Stimulated activated memory B cell treated with anti-CD40 and anti-IgM and Interleukin-4, amounts not matched to agents 10 μg/mL and 1 μg/mL and 100 μg/mL, for 72 hours (primary cell): ENCODE measurements at regions not wholly inside any gene's neighbourhood (a gene's known extent, or its start where the extent isn't known, plus 50 kb on each side); places are given as distances from the start of the nearest gene placed in this dataset.

Source experiments
- ATAC-seq: fragments of 150-1000 bp; cut with Tn5 transposase; 2 replicates; pipeline ENCODE4 v1.10.0; 2021
- H3K27ac Mint-ChIP-seq: one replicate; pipeline ENCODE4 v1.8.0; 2022; ENCODE audit warnings: mild to moderate bottlenecking, mixed read lengths
- H3K27me3 Mint-ChIP-seq: one replicate; pipeline ENCODE4 v1.8.0; 2022; ENCODE audit warnings: mixed read lengths
- H3K36me3 Mint-ChIP-seq: one replicate; pipeline ENCODE4 v1.8.0; 2022; ENCODE audit warnings: mixed read lengths
- H3K4me1 Mint-ChIP-seq: one replicate; pipeline ENCODE4 v1.8.0; 2022; ENCODE audit warnings: mixed read lengths
- H3K4me3 Mint-ChIP-seq: one replicate; pipeline ENCODE4 v1.8.0; 2022; ENCODE audit warnings: mild to moderate bottlenecking, moderate library complexity, mixed read lengths
- H3K9me3 Mint-ChIP-seq: one replicate; pipeline ENCODE4 v1.8.0; 2022; ENCODE audit warnings: mixed read lengths

GRCh38 chr12:28936711-28937110 is 212.4 kb upstream of the FAR2 start:
- Mint-ChIP-seq H3K36me3 (no peaks in the 10 kb centered on the region), H3K9me3 (no peaks in the 10 kb centered on the region), H3K4me1 (no peaks in the 10 kb centered on the region), H3K4me3 (no peak overlapping the region), H3K27me3 (no peaks in the 10 kb centered on the region), H3K27ac (no peak overlapping the region)
- ATAC-seq, result no peak

- no peak overlapping the region for H3K4me3 Mint-ChIP-seq
- ATAC-seq, result no peak
- H3K4me1 Mint-ChIP-seq, result no peaks in the 10 kb centered on the region
- H3K9me3 Mint-ChIP-seq, result no peaks in the 10 kb centered on the region
- H3K36me3 Mint-ChIP-seq, result no peaks in the 10 kb centered on the region
- H3K27ac Mint-ChIP-seq, result no peak overlapping the region
- no peaks in the 10 kb centered on the region for H3K27me3 Mint-ChIP-seq
Observed at GRCh38 chr12:28937196-28937595, 211.9 kb upstream of the FAR2 start.

DNA sequence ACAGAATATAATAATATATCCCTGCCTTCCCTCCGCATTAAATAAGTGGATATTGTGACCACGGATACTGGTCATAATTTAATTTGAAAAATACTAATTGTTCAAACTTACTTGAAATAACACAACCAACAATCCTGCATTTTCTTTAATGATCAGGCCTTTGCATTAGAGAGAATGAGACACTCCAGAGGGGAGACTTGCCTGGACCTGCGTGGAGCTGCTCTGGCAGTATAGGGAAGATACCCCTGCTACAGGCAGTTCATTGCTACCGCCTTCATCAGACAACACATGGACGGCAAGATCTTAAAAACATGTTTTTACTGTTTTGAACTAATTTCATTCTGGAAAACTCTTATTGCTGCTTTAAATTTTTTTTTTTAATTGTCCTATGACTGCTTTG is 211.0 kb upstream of the FAR2 start:
- no peak overlapping the region for H3K4me3 Mint-ChIP-seq
- no peak overlapping the region for H3K27ac Mint-ChIP-seq
- H3K36me3 Mint-ChIP-seq, result no peaks in the 10 kb centered on the region
- H3K27me3 Mint-ChIP-seq, result no peaks in the 10 kb centered on the region
- no peaks in the 10 kb centered on the region for H3K9me3 Mint-ChIP-seq
- no peak for ATAC-seq
- H3K4me1 Mint-ChIP-seq, result no peaks in the 10 kb centered on the region

GRCh38 chr12:28938581-28939235 is 210.4 kb upstream of the FAR2 start:
- no peaks in the 10 kb centered on the region for H3K36me3 Mint-ChIP-seq
- no peak overlapping the region for H3K27ac Mint-ChIP-seq
- H3K4me3 Mint-ChIP-seq, result no peak overlapping the region
- no peak for ATAC-seq
- H3K4me1 Mint-ChIP-seq, result no peaks in the 10 kb centered on the region
- H3K27me3 Mint-ChIP-seq, result no peaks in the 10 kb centered on the region
- H3K9me3 Mint-ChIP-seq, result no peaks in the 10 kb centered on the region

DNA sequence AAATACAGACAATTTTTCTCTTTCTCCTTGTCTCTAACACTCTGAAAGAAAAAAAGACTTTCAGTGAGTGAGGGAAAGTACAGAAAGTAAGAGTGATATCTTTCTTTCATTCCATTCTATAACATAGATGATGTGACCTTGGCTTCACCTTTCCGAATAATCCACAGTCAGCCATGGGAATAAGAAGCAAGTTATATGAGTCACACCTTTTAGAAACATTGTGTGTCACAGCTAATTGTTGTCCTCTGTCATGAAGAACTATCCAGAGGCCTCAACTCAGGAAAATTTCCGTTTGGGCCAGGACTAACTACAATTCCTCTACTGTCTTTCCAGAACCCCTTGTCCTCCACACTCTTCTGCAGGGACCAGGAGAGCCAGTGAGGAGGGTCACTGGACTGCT is 209.7 kb upstream of the FAR2 start:
- no peak for ATAC-seq
- Mint-ChIP-seq H3K9me3 (no peaks in the 10 kb centered on the region), H3K36me3 (no peaks in the 10 kb centered on the region), H3K4me1 (no peaks in the 10 kb centered on the region), H3K27ac (no peak overlapping the region), H3K4me3 (no peak overlapping the region), H3K27me3 (no peaks in the 10 kb centered on the region)

GRCh38 chr12:28941248-28941647 is 207.8 kb upstream of the FAR2 start:
- H3K4me1 Mint-ChIP-seq, result no peaks in the 10 kb centered on the region
- no peak overlapping the region for H3K4me3 Mint-ChIP-seq
- no peaks in the 10 kb centered on the region for H3K27me3 Mint-ChIP-seq
- no peaks in the 10 kb centered on the region for H3K9me3 Mint-ChIP-seq
- H3K36me3 Mint-ChIP-seq, result no peaks in the 10 kb centered on the region
- no peak overlapping the region for H3K27ac Mint-ChIP-seq
- ATAC-seq, result no peak

GRCh38 chr12:28946361-28946760 is 202.7 kb upstream of the FAR2 start:
- Mint-ChIP-seq H3K27ac (no peak overlapping the region), H3K4me1 (no peaks in the 10 kb centered on the region), H3K27me3 (no peaks in the 10 kb centered on the region), H3K4me3 (no peak overlapping the region), H3K36me3 (no peaks in the 10 kb centered on the region), H3K9me3 (no peaks in the 10 kb centered on the region)
- ATAC-seq, result no peak

- no peak overlapping the region for H3K4me3 Mint-ChIP-seq
- no peak for ATAC-seq
- H3K27me3 Mint-ChIP-seq, result no peaks in the 10 kb centered on the region
- peaks cover 4% of the 10 kb centered on the region for H3K9me3 Mint-ChIP-seq
- H3K4me1 Mint-ChIP-seq, result no peaks in the 10 kb centered on the region
- no peaks in the 10 kb centered on the region for H3K36me3 Mint-ChIP-seq
- H3K27ac Mint-ChIP-seq, result no peak overlapping the region
Observed at GRCh38 chr12:28948685-28949084, 200.4 kb upstream of the FAR2 start.

- no peak for ATAC-seq
- no peaks in the 10 kb centered on the region for H3K36me3 Mint-ChIP-seq
- no peaks in the 10 kb centered on the region for H3K4me1 Mint-ChIP-seq
Observed at GRCh38 chr12:28949184-28949583, 199.9 kb upstream of the FAR2 start.

DNA sequence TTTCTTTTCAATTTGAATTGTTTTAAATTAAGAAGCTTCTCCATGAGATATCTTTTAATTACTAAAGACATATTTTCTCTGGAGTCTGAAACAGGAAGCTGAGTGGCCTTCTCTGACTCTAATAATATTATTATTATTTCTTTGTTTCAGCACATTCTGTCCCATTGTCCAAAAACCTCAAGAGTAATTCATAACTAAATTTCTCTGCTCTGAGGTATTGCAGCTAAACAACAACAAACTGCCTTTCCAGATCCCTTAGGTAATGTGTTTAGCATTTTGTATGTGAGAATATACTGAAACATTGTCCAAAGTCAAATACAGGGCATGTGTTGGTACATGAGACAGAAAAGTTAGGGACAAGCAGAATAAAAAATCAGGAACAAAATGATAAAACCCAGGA is 199.0 kb upstream of the FAR2 start:
- ATAC-seq, result no peak
- Mint-ChIP-seq H3K9me3 (peaks cover 4% of the 10 kb centered on the region), H3K4me3 (no peak overlapping the region), H3K36me3 (no peaks in the 10 kb centered on the region), H3K27me3 (no peaks in the 10 kb centered on the region), H3K27ac (no peak overlapping the region), H3K4me1 (no peaks in the 10 kb centered on the region)

More at GRCh38 chr12:28949184-28949583, 199.9 kb upstream of the FAR2 start:
- H3K9me3 Mint-ChIP-seq, result peaks cover 4% of the 10 kb centered on the region
- H3K27me3 Mint-ChIP-seq, result no peaks in the 10 kb centered on the region
- no peak overlapping the region for H3K4me3 Mint-ChIP-seq
- H3K27ac Mint-ChIP-seq, result no peak overlapping the region

DNA sequence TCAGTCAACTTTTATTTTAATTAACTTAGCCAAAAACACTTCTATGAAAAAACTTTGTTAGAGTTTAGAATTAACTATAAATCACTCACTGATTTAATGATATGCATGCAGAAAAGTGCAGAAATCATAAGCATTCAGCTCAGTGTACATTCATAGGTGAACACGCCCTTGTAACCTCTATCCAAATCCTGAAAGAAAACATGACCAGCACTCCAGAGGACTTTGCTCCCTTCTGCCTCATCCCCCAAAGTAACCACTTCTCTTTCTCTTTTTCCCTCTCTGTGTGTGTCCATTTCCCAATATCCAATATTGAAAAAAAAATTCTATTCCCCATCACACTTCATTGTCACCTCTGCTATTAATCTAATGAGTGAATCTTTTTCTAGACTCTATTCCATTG is 197.1 kb upstream of the FAR2 start:
- H3K4me3 Mint-ChIP-seq, result no peak overlapping the region

GRCh38 chr12:28954333-28954732 is 194.7 kb upstream of the FAR2 start:
- no peak overlapping the region for H3K27ac Mint-ChIP-seq
- ATAC-seq, result no peak
- H3K36me3 Mint-ChIP-seq, result no peaks in the 10 kb centered on the region
- H3K27me3 Mint-ChIP-seq, result no peaks in the 10 kb centered on the region
- H3K9me3 Mint-ChIP-seq, result peaks cover 4% of the 10 kb centered on the region
- H3K4me3 Mint-ChIP-seq, result no peak overlapping the region
- no peaks in the 10 kb centered on the region for H3K4me1 Mint-ChIP-seq

More for the DNA sequence above, 197.1 kb upstream of the FAR2 start:
- H3K4me1 Mint-ChIP-seq, result no peaks in the 10 kb centered on the region
- no peaks in the 10 kb centered on the region for H3K36me3 Mint-ChIP-seq
- no peak for ATAC-seq
- H3K27ac Mint-ChIP-seq, result no peak overlapping the region
- no peaks in the 10 kb centered on the region for H3K27me3 Mint-ChIP-seq
- peaks cover 4% of the 10 kb centered on the region for H3K9me3 Mint-ChIP-seq

DNA sequence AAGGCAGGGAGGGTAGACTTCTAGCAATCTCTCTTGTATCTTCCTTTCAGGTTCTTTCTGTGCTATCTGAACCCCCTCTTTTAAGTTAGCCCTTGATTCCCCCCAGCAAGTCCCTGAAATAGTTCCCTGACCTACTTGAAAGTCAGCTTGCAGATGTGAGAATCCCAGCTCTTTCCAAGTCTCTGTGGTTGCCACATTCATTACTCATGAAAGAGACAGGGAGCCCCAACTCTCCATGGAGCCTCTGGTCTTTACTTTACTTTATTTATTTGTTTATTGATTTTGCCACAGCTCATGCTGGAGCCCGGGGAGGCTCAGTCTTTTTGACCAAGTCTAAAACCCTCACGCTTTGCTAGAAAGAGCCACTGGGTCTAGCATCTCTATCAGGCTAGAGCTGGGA is 193.6 kb upstream of the FAR2 start:
- no peak for ATAC-seq
- H3K27me3 Mint-ChIP-seq, result no peaks in the 10 kb centered on the region
- no peak overlapping the region for H3K4me3 Mint-ChIP-seq
- H3K36me3 Mint-ChIP-seq, result no peaks in the 10 kb centered on the region
- H3K4me1 Mint-ChIP-seq, result no peaks in the 10 kb centered on the region
- H3K27ac Mint-ChIP-seq, result no peak overlapping the region
- peaks cover 6% of the 10 kb centered on the region for H3K9me3 Mint-ChIP-seq

- Mint-ChIP-seq H3K9me3 (peaks cover 6% of the 10 kb centered on the region), H3K27me3 (no peaks in the 10 kb centered on the region), H3K4me1 (no peaks in the 10 kb centered on the region), H3K27ac (no peak overlapping the region), H3K36me3 (no peaks in the 10 kb centered on the region), H3K4me3 (no peak overlapping the region)
- ATAC-seq, result no peak
Observed at GRCh38 chr12:28955931-28956330, 193.1 kb upstream of the FAR2 start.

- Mint-ChIP-seq H3K4me1 (no peaks in the 10 kb centered on the region), H3K27me3 (no peaks in the 10 kb centered on the region), H3K27ac (no peak overlapping the region), H3K36me3 (no peaks in the 10 kb centered on the region), H3K4me3 (no peak overlapping the region), H3K9me3 (peaks cover 3% of the 10 kb centered on the region)
- no peak for ATAC-seq
Observed at GRCh38 chr12:28958553-28959195, 190.4 kb upstream of the FAR2 start.

DNA sequence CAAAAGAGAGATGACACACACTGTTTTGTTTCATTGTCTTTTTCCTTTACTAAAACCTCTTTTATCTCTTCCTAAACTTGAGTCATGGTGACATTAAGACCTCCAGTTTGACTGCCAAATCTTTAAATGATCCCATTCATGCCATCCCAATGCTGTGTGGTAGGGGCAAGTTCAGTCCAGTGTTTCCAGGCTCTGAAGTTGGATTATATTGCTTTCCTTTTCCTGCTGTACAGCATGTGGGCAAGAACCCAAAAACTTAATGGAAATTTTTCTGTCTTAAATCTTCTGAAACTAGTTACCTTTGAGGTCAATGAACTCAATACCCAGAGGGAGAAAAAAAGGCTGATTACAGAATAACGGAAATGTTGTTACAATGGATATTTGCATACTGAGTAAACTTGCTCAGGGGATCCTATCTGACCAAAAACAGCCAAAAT is 187.1 kb upstream of the FAR2 start:
- Mint-ChIP-seq H3K27ac (no peak overlapping the region), H3K4me1 (no peaks in the 10 kb centered on the region), H3K4me3 (no peak overlapping the region), H3K36me3 (no peaks in the 10 kb centered on the region), H3K27me3 (no peaks in the 10 kb centered on the region), H3K9me3 (peaks cover 3% of the 10 kb centered on the region)
- no peak for ATAC-seq
